GM19023 (cell line): ENCODE measurements at regions not wholly inside any gene's neighbourhood (a gene's known extent, or its start where the extent isn't known, plus 50 kb on each side); places are given as distances from the start of the nearest gene placed in this dataset.
"Not testable (repeated sequence)": the region's sequence is repeated elsewhere in the genome, so short reads cannot be mapped to it uniquely, and the experiment has no call there.

Experiments used
- ATAC-seq: cut with Tn5 transposase; IDR thresholded peaks from one replicate; pipeline ENCODE4 v1.9.1; 2021; ENCODE audit warnings: mild to moderate bottlenecking, moderate library complexity; ENCODE audit not compliant: unreplicated experiment

DNA sequence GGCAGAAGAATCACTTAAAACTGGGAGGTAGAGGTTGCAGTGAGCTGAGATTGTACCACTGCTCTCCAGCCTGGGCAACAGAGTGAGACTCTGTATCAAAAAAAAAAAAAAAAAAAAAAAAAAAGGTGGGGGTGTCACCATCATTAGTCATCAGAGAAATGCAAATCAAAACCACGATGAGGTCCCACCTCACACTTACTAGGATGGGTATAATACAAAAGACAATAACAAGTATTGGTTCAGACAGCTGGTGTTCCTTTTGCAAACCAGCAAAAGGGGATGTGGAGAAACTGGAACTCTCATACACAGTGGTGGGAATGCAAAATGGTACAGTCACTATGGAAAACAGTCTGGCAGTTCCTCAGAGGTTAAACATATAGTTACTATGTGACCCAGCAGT lies 78.7 kb upstream of the TSC22D2 start:
- no peak for ATAC-seq

- ATAC-seq = no peak
These were observed 79.5 kb upstream of the TSC22D2 start for GRCh38 chr3:150328654-150329040.

GRCh38 chr3:150327678-150328653 lies 80.1 kb upstream of the TSC22D2 start:
- no peak for ATAC-seq

DNA sequence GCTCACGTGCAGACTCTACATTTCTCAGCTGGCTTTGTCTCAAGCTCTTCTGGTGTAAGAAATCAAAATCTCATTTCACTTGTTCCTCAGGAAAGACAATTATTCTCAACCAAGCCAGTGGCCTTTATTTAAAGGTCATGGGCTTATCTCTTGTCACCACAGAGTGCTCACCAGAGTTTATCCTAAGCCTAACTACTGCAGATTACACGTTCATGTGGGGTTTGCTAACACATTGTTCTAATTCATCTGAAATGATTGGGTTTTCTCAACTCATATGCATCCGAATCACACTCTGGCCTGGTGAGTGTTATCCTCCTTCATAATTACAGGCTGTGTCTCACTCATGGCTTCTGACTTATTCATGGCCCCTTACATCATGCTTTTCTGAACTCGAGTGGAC lies 83.3 kb upstream of the TSC22D2 start:
- no peak for ATAC-seq

- no peak for ATAC-seq
These were observed 83.9 kb upstream of the TSC22D2 start for GRCh38 chr3:150324245-150324644.

DNA sequence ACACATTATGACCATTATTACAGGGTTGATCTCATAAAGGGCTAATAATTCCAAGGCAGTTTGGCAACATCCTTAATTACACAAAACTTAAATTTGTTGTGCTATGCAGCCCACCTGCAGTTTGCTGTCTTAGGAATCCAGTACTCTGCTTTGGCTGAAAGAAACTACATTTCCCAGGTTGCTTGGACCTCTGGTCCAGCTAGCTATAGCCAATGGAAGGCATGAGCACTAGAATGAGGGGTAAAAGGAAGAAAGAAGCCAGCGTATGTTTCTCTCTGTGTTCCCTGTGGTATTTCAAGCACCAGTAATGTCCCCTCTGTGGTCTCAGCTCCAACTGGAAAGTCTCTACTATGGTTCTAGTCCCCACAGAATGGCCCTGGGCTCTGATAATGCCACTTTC lies 84.3 kb upstream of the TSC22D2 start:
- ATAC-seq = no peak

DNA sequence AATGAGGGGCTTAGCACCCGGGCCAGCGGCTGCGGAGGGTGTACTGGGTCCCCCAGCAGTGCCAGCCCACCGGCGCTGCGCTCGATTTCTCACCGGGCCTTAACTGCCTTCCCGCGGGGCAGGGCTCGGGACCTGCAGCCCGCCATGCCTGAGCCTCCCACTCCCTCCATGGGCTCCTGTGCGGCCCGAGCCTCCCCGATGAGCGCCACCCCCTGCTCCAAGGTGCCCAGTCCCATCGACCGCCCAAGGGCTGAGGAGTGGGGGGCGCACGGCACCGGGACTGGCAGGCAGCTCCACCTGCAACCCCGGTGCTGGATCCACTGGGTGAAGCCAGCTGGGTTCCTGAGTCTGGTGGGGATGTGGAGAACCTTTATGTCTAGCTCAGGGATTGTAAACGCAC lies 85.0 kb upstream of the TSC22D2 start:
- ATAC-seq = not testable (repeated sequence)

DNA sequence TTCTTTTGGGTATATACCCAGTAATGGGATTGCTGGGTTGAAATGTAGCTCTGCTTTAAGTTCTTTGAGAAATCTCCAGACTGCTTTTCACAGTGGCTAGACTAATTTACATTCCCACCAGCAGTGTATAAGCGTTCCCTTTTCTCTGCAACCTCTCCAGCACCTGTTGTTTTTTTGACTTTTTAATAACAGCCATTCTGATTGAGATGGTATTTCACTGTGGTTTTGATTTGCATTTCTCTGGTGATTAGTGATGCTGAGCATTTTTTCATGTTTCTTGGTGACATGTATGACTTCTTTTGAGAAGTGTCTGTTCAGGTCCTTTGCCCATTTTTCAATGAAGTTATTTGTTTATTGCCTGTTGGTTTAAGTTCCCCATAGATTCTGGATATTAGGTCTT lies 87.1 kb upstream of the TSC22D2 start:
- not testable (repeated sequence) for ATAC-seq

- no peak for ATAC-seq
These were observed 88.2 kb upstream of the TSC22D2 start for GRCh38 chr3:150319900-150320299.

GRCh38 chr3:150317469-150317868 lies 90.6 kb upstream of the TSC22D2 start:
- no peak for ATAC-seq

DNA sequence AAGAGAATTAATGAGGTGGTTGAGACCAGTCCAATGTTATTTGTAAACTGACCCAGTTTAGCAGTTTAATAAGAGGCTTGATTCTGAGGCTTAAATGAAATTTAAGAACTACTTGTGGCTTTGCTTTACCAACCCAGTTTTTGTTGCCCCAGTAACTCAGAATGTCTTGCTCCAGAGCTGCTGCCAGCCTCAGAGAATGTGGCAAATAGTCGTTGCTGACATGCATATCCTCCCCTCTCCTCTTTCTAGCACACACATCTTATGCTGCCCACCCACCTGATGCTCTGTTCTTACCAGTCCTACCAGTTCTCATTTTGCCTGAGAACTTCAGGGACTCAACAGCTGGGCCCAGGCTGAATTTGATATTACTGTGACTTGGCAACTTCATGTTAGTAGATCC lies 92.4 kb upstream of the TSC22D2 start:
- no peak for ATAC-seq

- ATAC-seq = no peak
These were observed 93.7 kb upstream of the TSC22D2 start for GRCh38 chr3:150314248-150315004.

GRCh38 chr3:150312018-150312657 lies 96.0 kb upstream of the TSC22D2 start:
- ATAC-seq = no peak

DNA sequence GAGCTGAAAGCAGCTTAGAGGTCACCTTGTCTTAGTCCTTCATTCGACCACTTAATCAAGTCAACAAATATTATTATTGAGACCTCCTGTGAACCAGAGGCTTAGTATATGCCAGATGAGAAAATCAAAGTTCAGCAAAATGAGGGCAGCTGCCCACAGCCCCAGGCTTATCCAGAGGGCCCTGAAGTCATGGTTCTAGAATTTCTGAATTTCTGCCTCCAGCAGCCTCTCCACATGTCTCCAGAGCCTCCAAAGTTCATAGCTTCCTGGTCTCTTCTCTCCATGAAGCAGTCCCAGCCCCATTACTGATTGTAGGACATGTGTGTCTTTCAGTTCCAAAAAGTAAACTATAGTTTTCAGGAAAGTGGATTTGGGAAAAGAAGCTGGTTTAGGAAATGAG lies 96.9 kb upstream of the TSC22D2 start:
- no peak for ATAC-seq

DNA sequence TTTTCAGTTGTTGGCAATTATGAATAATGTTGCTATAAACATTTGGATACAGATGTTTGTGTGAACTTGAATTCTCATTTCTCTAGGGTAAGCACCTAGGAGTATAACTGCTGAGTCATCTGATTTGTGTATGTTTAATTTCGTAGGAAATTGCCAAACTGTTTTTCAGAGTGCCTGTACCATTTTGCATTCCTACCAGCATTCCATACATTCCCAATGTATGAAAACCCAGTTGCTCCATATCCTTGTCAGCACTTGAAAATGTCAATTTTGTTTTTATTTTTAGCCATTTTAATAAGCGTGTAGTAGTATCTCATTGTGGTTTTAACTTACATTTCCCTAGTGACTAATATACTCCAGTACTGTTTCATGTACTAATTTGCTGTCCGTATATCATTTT lies 98.5 kb upstream of the TSC22D2 start:
- no peak for ATAC-seq

DNA sequence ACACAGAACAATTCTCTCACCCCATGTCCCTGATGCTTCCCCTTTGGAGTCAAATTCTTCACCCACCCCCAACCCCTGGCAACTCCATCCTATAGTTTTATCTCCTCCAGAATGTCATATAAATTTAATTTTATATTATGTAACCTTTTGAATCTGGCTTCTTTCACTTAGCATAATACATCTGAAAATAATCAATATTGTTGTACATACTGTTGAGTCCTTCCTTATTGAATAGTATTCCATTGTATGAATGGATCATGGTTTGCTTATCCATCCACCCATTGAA lies 98.9 kb upstream of the TSC22D2 start:
- no peak for ATAC-seq

DNA sequence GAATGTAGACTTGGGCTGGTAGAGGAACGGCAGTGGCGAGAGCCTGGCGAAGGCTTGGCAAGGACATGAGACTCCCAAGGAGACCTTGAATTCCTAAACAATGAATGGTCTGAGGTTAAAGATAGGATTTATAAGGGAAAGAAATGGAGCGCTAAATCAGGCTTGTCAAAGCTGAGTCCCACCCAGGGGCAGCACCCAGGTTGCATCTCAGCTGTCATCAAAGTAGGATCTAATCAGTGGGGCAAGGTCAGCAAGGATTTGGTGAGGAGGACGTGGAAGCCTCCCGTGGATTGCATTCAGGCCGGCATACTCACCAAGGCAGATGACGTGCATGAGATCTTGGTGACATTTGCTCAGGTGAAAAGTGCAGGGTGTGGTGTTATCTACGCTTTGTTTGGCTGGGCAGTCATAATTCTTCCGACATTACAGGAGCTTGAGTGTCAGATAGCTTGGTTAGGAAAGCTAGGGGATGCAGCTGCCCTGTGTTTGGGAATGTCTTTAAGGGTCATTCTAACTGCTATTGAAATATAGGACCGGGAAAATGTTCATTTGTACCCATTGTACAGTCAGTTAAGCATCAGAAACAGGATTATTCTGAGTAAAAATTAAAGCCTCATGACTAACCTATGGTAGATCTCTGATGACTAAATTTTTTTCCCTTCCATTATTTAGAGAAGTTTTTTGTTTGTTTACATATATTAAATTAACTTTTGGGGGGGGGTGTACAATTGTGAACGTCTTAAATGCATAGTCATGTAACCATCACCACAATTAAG lies 99.4 kb upstream of the TSC22D2 start:
- ATAC-seq = no peak

DNA sequence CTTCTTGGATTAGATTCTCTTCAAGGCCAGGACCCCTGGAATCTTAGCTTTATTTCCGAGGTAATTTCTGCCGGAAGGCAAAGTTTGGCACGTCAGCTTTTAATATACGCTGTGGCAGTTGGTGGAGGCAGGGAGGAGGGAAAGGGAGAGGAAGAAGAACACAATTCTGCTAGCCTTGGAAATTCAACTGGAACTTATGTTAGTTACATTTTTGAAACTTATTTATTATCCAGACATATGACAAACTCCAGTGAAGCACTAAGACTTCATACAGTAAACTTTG lies 100.1 kb upstream of the TSC22D2 start:
- ATAC-seq = no peak

DNA sequence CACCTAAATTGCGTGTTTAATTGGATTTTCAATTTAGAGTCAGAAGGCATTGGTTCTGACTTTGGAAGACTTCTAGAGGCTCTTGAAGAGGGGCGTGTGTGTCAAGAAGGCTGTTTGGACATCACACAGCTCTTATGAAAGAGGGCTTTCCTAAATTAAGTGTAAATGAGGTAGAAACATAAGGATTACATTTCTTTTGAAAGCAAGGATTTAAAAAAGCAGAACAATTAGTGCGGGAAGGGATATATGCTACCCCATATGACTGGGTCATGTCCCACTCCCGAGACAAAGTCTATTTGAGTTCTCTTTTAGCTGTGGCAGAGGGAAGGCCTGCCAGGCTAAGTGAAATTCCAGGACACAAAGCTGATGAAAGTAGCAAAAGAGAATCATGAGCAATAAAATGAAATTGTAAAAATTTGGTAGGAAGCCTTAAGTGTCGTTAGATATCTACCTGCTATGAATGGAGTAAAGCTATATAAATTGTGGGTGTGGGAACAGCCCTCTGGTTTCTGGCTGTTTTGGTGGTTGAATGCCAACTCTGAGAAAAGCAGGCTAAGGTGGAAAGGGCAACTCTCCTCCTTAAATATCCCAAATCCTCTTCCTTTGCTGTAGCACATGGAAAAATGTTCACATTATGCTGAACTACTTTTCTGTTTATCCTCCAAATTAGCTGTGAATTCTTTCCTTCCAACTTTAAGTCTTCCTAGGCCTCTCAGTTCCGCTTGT lies 100.6 kb upstream of the TSC22D2 start:
- ATAC-seq = no peak

DNA sequence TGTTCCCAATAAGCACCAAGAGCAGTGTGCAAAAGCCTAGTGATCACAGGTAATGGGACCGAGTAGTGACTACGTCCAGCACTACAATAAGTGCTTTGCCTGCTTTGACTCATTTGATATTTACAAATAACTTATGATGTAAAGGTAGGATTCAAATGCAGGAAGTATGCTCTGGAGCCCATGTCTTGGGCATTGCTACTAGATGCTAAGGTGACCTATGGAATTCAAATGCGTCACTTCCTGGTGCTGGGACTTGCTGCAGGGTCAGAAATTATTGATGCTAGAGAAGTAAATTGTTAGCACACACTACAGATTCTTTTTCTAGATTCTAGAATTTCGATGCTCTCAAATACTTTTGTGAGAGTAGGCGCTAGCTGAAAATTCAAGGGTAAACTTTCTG lies 101.2 kb upstream of the TSC22D2 start:
- no peak for ATAC-seq

DNA sequence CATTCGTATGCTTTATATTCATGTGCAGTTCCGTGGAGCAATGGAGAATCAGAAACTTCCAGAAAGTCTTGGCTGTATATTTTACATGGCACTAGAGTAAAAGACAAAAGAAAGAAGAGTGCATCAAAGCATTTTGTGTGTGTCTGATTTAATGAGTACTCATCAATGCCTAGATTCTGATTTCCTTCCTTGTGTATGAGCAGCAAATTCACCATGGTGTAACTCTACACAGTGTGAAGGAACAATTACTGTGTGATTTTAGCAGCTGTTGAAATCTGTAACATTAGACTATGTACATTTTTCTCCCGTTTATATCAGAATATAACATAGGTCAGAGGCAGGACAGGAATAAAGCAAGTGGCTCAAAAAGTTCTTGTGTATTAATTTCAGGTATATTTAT lies 102.0 kb upstream of the TSC22D2 start:
- ATAC-seq = no peak
